A549 (cell line): ENCODE measurements at regions not wholly inside any gene's neighbourhood (a gene's known extent, or its start where the extent isn't known, plus 50 kb on each side); places are given as distances from the start of the nearest gene placed in this dataset.

ENCODE experiments used
- ATAC-seq, 2 experiments: fragments of 200-7000 bp in 1 of 2; fragments of >200 bp in 1 of 2; cut with Nextera tagmentation in 1 of 2; cut with Tn5 transposase in 1 of 2; 3 replicates each; pipeline versions ENCODE4 v1.8.0 to v1.9.1; 2018 to 2020; ENCODE audit warnings: mild to moderate bottlenecking in 1 of 2, moderate library complexity in 1 of 2
- CTCF ChIA-PET: fragments of 300-600 bp; sonication (Branson Sonifier 250); formaldehyde crosslinking; extraction: SDS; loops from one replicate; lab custom pipeline; 2021; ENCODE audit warnings: antibody characterized with exemption, inconsistent platforms; lab: Yijun Ruan, JAX
- POLR2A ChIA-PET: fragments of 350-600 bp; formaldehyde crosslinking; extraction: SDS; loops from one replicate; lab custom pipeline; 2021; ENCODE audit warnings: antibody characterized with exemption, inconsistent platforms; lab: Yijun Ruan, JAX
- DNase-seq, 2 experiments: peaks; one replicate each; pipeline versions ENCODE4 v3.0.0 to v3.0.0-alpha.2; 2011 to 2016; ENCODE audit warnings: low read depth in 1 of 2, low spot score in 1 of 2
- FAIRE-seq: peaks from 2 replicates; lab custom pipeline; 2011; peaks lifted over from hg19 to GRCh38; lab: Jason Lieb, UNC
- H3K27ac ChIP-seq, 2 experiments: fragments of >200 bp; sonication (Bioruptor Twin); formaldehyde crosslinking; 3 replicates each; pipeline ENCODE4 v1.5.1; 2016 to 2017
- H3K4me1 ChIP-seq: fragments of >200 bp; sonication (Bioruptor Twin); formaldehyde crosslinking; 3 replicates; pipeline ENCODE4 v1.6.1; 2016
- H3K4me2 ChIP-seq: fragments of >200 bp; sonication (Bioruptor Twin); formaldehyde crosslinking; 3 replicates; pipeline ENCODE4 v1.6.1; 2016
- H3K4me3 ChIP-seq: fragments of >200 bp; sonication (Bioruptor Twin); formaldehyde crosslinking; 3 replicates; pipeline ENCODE4 v1.5.1; 2016
- H3K9me3 ChIP-seq: fragments of >200 bp; sonication (Bioruptor Twin); formaldehyde crosslinking; 3 replicates; pipeline ENCODE4 v1.6.1; 2016
- BCL3 ChIP-seq: fragments of >200 bp; sonication (Bioruptor Twin); formaldehyde crosslinking; IDR thresholded peaks from 3 replicates; pipeline ENCODE4 v1.6.1; 2016
- CEBPB ChIP-seq, 2 experiments: fragments of >200 bp in 1 of 2; sonication (Bioruptor Twin) in 1 of 2; formaldehyde crosslinking in 1 of 2; IDR thresholded peaks; 2 replicates each; pipeline ENCODE4 v1.6.1; 2012 to 2016
- CHD2 ChIP-seq: fragments of 150-350 bp; IDR thresholded peaks from 2 replicates; pipeline ENCODE4 v1.6.1; 2014; ENCODE audit warnings: low read length; ENCODE audit not compliant: partially characterized antibody
- EHF ChIP-seq: fragments of 250-450 bp; sonication (Bioruptor Pico); IDR thresholded peaks from 2 replicates; pipeline ENCODE4 v1.5.0; 2020; ENCODE audit warnings: mild to moderate bottlenecking
- EHMT2 ChIP-seq: fragments of 200-600 bp; sonication (generic); IDR thresholded peaks from 2 replicates; pipeline ENCODE4 v1.6.1; 2016; ENCODE audit warnings: antibody characterized with exemption, low read depth, mild to moderate bottlenecking, moderate library complexity
- FOSB ChIP-seq: fragments of 250-450 bp; sonication (Bioruptor Pico); IDR thresholded peaks from 2 replicates; pipeline ENCODE4 v1.5.0; 2020; ENCODE audit warnings: mild to moderate bottlenecking, moderate library complexity
- HOXA7 ChIP-seq: fragments of 250-450 bp; sonication (Bioruptor Pico); IDR thresholded peaks from 2 replicates; pipeline ENCODE4 v1.5.0; 2020; ENCODE audit warnings: mild to moderate bottlenecking, moderate library complexity
- HOXB13 ChIP-seq: fragments of 250-450 bp; sonication (Bioruptor Pico); IDR thresholded peaks from 2 replicates; pipeline ENCODE4 v1.5.0; 2020; ENCODE audit warnings: low read depth, mild to moderate bottlenecking, moderate library complexity
- KDM1A ChIP-seq: fragments of 200-600 bp; sonication (generic); IDR thresholded peaks from 2 replicates; pipeline ENCODE4 v1.6.1; 2016; ENCODE audit warnings: low read depth, mild to moderate bottlenecking
- KDM5A ChIP-seq: fragments of 200-600 bp; sonication (generic); IDR thresholded peaks from 2 replicates; pipeline ENCODE4 v1.6.1; 2016; ENCODE audit warnings: antibody characterized with exemption, mild to moderate bottlenecking
- POLR2AphosphoS2 ChIP-seq: conservative IDR thresholded peaks from 2 replicates; pipeline ENCODE4 v1.6.1; 2012; ENCODE audit warnings: low read length, improper control_type of control experiment, inconsistent platforms
- REST ChIP-seq: fragments of 200-600 bp; sonication (generic); IDR thresholded peaks from 2 replicates; pipeline ENCODE4 v1.6.1; 2016; ENCODE audit warnings: antibody characterized with exemption, mild to moderate bottlenecking, moderate library complexity
- RFX5 ChIP-seq: fragments of 450-650 bp; IDR thresholded peaks from 2 replicates; pipeline ENCODE4 v1.7.1; 2014; ENCODE audit warnings: antibody characterized with exemption, mild to moderate bottlenecking, moderate library complexity
- RNF2 ChIP-seq: fragments of 200-600 bp; sonication (generic); IDR thresholded peaks from 2 replicates; pipeline ENCODE4 v1.6.1; 2016; ENCODE audit warnings: low read depth, mild to moderate bottlenecking, antibody characterized with exemption, moderate library complexity, borderline replicate concordance
- SMC3 ChIP-seq: fragments of >200 bp; sonication (Bioruptor Twin); formaldehyde crosslinking; IDR thresholded peaks from 3 replicates; pipeline ENCODE4 v1.6.1; 2018; ENCODE audit warnings: inconsistent platforms
- TFCP2L1 ChIP-seq: fragments of 250-450 bp; sonication (Bioruptor Pico); IDR thresholded peaks from 2 replicates; pipeline ENCODE4 v1.5.0; 2021; ENCODE audit warnings: mild to moderate bottlenecking
- ZSCAN20 ChIP-seq: fragments of 250-450 bp; sonication (Bioruptor Pico); IDR thresholded peaks from 2 replicates; pipeline ENCODE4 v1.8.0; 2022; ENCODE audit warnings: mild to moderate bottlenecking, moderate library complexity
- WGBS: methylation state at CpG from one replicate; pipeline ENCODE4 v1.1.6; 2017; ENCODE audit errors: missing lambda C conversion rate; 5-methylcytosine and 5-hydroxymethylcytosine counted together
- TF ChIP-seq, protein P1 (sequence below): IDR thresholded peaks from 2 replicates; pipeline ENCODE4 v1.6.1; 2012; ENCODE audit warnings: low read depth, borderline replicate concordance
- TF ChIP-seq, protein P2 (sequence below): IDR thresholded peaks from 2 replicates; pipeline ENCODE4 v1.6.1; 2012
- TF ChIP-seq, protein P3 (sequence below): fragments of 450-650 bp; IDR thresholded peaks from 2 replicates; pipeline ENCODE4 v1.6.1; 2014; ENCODE audit warnings: antibody characterized with exemption
- TF ChIP-seq, protein P4 (sequence below): IDR thresholded peaks from 2 replicates; pipeline ENCODE4 v1.6.1; 2012

DNA sequence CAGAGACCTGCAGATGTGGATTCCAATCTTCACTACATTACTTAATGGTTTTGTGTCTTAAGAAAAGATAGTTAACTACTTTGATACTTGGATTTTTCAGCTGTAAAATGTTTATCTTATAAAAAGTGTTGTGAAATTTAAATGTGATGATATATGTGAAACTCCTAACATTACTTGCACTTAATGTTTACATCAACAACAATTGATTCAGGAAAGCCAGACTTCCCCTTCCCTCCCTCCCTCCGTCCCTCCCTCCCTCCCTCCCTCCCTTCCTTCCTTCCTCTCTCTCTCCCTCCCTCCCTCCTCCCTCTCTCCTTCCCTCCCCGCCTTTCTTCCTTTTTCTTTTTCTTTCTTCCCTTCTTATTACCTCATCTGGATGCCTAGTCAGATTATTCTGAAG is 773.9 kb upstream of the FAM98A start:
- Histone ChIP-seq H3K9me3 (no peaks in the 10 kb centered on the region), H3K4me3 (no peak overlapping the region)
- FAIRE-seq: no peak
- no peak for ATAC-seq
- ChIA-PET POLR2A (no interaction called here), CTCF (no interaction called here)
- no peak for DNase-seq
- 0% methylated on average over 2 of the region's 2 CpGs for WGBS
- TF ChIP-seq BCL3: no peak
- no peak for TF ChIP-seq KDM1A
- no peak for TF ChIP-seq RNF2
- TF ChIP-seq, protein P1, sequence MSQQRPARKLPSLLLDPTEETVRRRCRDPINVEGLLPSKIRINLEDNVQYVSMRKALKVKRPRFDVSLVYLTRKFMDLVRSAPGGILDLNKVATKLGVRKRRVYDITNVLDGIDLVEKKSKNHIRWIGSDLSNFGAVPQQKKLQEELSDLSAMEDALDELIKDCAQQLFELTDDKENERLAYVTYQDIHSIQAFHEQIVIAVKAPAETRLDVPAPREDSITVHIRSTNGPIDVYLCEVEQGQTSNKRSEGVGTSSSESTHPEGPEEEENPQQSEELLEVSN: no peak
- no peak for TF ChIP-seq CEBPB (IDR thresholded peaks at IDR 0.05)
- TF ChIP-seq EHMT2: no peak
- no peak for TF ChIP-seq POLR2AphosphoS2
- TF ChIP-seq FOSB (CRISPR knock-in tag): no peak
- TF ChIP-seq RFX5: no peak
- no peak for TF ChIP-seq SMC3
- no peak for TF ChIP-seq KDM5A
- no peak for TF ChIP-seq TFCP2L1 (CRISPR knock-in tag)
- TF ChIP-seq, all 56 proteins: peak for 0
- H3K4me1 ChIP-seq: no peaks in the 10 kb centered on the region
- H3K27ac ChIP-seq: no peak overlapping the region
- H3K4me2 ChIP-seq: no peak overlapping the region

GRCh38 chr2:34371711-34372110 is 772.6 kb upstream of the FAM98A start:
- WGBS: 22% methylated on average over 3 of the region's 3 CpGs
- ChIA-PET CTCF (interaction anchor here (0.5 to 1.0 kb wide), 2 partner anchors 45 to 1659 kb away, joined by 3 to 4 read pairs; no protein-coding TSS in a partner anchor), POLR2A (no interaction called here)

More at GRCh38 chr2:34371711-34372110, 772.6 kb upstream of the FAM98A start:
- no peak overlapping the region for H3K27ac ChIP-seq
- no peaks in the 10 kb centered on the region for H3K4me1 ChIP-seq
- no peak overlapping the region for H3K4me3 ChIP-seq
- FAIRE-seq (no peak), ATAC-seq (no peak)
- TF ChIP-seq KDM5A (no peak), ZSCAN20 (CRISPR knock-in tag) (no peak), EHF (CRISPR knock-in tag) (no peak), CHD2 (no peak), HOXB13 (CRISPR knock-in tag) (no peak), HOXA7 (CRISPR knock-in tag) (no peak), REST (no peak)
- TF ChIP-seq, protein P2, sequence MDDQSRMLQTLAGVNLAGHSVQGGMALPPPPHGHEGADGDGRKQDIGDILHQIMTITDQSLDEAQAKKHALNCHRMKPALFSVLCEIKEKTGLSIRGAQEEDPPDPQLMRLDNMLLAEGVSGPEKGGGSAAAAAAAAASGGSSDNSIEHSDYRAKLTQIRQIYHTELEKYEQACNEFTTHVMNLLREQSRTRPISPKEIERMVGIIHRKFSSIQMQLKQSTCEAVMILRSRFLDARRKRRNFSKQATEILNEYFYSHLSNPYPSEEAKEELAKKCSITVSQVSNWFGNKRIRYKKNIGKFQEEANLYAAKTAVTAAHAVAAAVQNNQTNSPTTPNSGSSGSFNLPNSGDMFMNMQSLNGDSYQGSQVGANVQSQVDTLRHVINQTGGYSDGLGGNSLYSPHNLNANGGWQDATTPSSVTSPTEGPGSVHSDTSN: no peak
- TF ChIP-seq, protein P3, sequence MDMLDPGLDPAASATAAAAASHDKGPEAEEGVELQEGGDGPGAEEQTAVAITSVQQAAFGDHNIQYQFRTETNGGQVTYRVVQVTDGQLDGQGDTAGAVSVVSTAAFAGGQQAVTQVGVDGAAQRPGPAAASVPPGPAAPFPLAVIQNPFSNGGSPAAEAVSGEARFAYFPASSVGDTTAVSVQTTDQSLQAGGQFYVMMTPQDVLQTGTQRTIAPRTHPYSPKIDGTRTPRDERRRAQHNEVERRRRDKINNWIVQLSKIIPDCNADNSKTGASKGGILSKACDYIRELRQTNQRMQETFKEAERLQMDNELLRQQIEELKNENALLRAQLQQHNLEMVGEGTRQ: no peak
- TF ChIP-seq, protein P4, sequence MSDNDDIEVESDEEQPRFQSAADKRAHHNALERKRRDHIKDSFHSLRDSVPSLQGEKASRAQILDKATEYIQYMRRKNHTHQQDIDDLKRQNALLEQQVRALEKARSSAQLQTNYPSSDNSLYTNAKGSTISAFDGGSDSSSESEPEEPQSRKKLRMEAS: no peak
- TF ChIP-seq, all 56 proteins: peak for 0
- Histone ChIP-seq H3K9me3 (no peaks in the 10 kb centered on the region), H3K4me2 (no peak overlapping the region)
- DNase-seq: no peak
